Panc1 (cell line): ENCODE measurements at regions not wholly inside any gene's neighbourhood (a gene's known extent, or its start where the extent isn't known, plus 50 kb on each side); places are given as distances from the start of the nearest gene placed in this dataset.

Source experiments
- TCF7L2 ChIP-seq: IDR thresholded peaks from 2 replicates; pipeline ENCODE4 v1.6.1; 2011; ENCODE audit warnings: mild to moderate bottlenecking, low read depth, low read length, inconsistent platforms
- TF ChIP-seq, protein P1 (sequence below): fragments of 450-650 bp; IDR thresholded peaks from 2 replicates; pipeline ENCODE4 v1.5.1; 2017; ENCODE audit warnings: mild to moderate bottlenecking

DNA sequence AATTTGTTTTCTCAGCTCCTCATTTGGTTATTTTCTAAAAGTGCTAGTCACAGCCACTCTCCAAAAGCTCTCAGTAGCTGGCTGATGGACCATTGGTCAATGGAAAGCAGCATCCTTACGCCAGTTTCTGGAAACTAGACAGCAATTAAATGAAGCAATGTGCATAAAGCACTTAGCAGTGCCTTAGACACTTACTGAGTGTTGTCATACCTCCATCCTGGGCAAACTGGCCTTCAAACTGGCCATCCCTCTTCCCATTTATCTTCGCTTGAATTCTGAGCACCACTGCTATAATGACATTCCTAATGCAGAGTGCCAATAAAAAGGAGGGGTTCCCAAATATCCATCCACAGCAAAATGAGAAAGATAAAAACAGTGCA lies 209.2 kb downstream of the ENC1 start:
- TF ChIP-seq, protein P1, sequence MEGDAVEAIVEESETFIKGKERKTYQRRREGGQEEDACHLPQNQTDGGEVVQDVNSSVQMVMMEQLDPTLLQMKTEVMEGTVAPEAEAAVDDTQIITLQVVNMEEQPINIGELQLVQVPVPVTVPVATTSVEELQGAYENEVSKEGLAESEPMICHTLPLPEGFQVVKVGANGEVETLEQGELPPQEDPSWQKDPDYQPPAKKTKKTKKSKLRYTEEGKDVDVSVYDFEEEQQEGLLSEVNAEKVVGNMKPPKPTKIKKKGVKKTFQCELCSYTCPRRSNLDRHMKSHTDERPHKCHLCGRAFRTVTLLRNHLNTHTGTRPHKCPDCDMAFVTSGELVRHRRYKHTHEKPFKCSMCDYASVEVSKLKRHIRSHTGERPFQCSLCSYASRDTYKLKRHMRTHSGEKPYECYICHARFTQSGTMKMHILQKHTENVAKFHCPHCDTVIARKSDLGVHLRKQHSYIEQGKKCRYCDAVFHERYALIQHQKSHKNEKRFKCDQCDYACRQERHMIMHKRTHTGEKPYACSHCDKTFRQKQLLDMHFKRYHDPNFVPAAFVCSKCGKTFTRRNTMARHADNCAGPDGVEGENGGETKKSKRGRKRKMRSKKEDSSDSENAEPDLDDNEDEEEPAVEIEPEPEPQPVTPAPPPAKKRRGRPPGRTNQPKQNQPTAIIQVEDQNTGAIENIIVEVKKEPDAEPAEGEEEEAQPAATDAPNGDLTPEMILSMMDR: no peak
- no peak for TF ChIP-seq TCF7L2
